WTC11 (cell line): ENCODE measurements at regions not wholly inside any gene's neighbourhood (a gene's known extent, or its start where the extent isn't known, plus 50 kb on each side); places are given as distances from the start of the nearest gene placed in this dataset.
"Not testable (repeated sequence)": the region's sequence is repeated elsewhere in the genome, so short reads cannot be mapped to it uniquely, and the experiment has no call there.

Experiments
- FOXJ3 ChIP-seq: sonication (generic); formaldehyde crosslinking; IDR thresholded peaks from 2 replicates; pipeline ENCODE4 v1.9.0; 2021; ENCODE audit warnings: missing genetic modification reagents, mild to moderate bottlenecking, borderline replicate concordance
- MAX ChIP-seq: sonication (generic); formaldehyde crosslinking; IDR thresholded peaks from 2 replicates; pipeline ENCODE4 v1.8.0; 2022; ENCODE audit warnings: mild to moderate bottlenecking, missing genetic modification reagents

GRCh38 chr22:25417826-25418225 is 146.6 kb upstream of the GRK3 start:
- TF ChIP-seq FOXJ3, MAX (CRISPR knock-in tag): not testable (repeated sequence)
